Upper lobe of right lung (tissue), 1 donor: ENCODE measurements at regions not wholly inside any gene's neighbourhood (a gene's known extent, or its start where the extent isn't known, plus 50 kb on each side); places are given as distances from the start of the nearest gene placed in this dataset.
A peak's percentile ranks its signal among the peaks of the same experiment; 100 is the strongest.
"Not testable (repeated sequence)": the region's sequence is repeated elsewhere in the genome, so short reads cannot be mapped to it uniquely, and the experiment has no call there.

Experiments used
- ATAC-seq: fragments of 200-7000 bp; cut with Tn5 transposase; one replicate; pipeline ENCODE4 v1.9.1; 2020; ENCODE audit warnings: mild to moderate bottlenecking, moderate library complexity
- DNase-seq: peaks from one replicate; pipeline ENCODE4 v3.0.0-alpha.2; 2020
- H3K27ac ChIP-seq: fragments of 200-600 bp; one replicate; pipeline ENCODE4 v1.8.0; 2022
- H3K27me3 ChIP-seq: fragments of 200-600 bp; one replicate; pipeline ENCODE4 v1.8.0; 2022; ENCODE audit warnings: mild to moderate bottlenecking
- H3K36me3 ChIP-seq: fragments of 200-600 bp; one replicate; pipeline ENCODE4 v1.8.0; 2022
- H3K4me1 ChIP-seq: fragments of 200-600 bp; one replicate; pipeline ENCODE4 v1.8.0; 2022
- H3K4me3 ChIP-seq: fragments of 200-600 bp; one replicate; pipeline ENCODE4 v1.8.0; 2022; ENCODE audit warnings: mild to moderate bottlenecking
- H3K9me3 ChIP-seq: fragments of 200-600 bp; one replicate; pipeline ENCODE4 v1.8.0; 2022
- intact Hi-C: fragments of 100-400 bp; cut with DNase I; formaldehyde crosslinking; loops from one replicate; pipeline ENCODE4 v1.11.0; 2022
- TF ChIP-seq, protein P1 (sequence below): fragments of 200-600 bp; IDR thresholded peaks from one replicate; pipeline ENCODE4 v1.8.0; 2022; ENCODE audit warnings: antibody characterized with exemption
- donor health status: DM: no; HTN: yes; CAD: no; lungs with severe emphysema.

DNA sequence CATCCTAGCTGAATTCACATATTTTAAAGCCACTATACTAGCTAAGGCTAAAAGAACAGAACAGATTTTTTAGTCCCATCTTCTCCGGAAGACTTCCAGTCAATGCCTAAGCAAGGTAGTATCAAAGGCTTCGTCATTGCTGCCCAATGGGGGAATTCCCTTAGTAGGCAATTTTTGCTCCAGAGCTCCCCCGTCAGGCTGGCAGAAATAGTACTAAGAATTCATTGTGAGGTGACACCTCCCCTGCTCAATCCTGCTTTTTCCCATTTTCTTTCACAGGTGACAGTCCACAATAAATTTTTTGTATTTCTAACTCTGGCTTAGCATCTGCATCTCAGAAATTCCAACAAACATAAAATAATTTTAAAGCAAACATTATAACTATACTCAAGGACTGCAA lies 52.8 kb upstream of the SRSF6 start:
- Histone ChIP-seq H3K9me3 (no peaks in the 10 kb centered on the region), H3K36me3 (no peaks in the 10 kb centered on the region), H3K27ac (no peak overlapping the region), H3K27me3 (peaks cover under 1% of the 10 kb centered on the region), H3K4me1 (no peaks in the 10 kb centered on the region), H3K4me3 (no peak overlapping the region)
- intact Hi-C loops: no loop called here
- DNase-seq (no peak), ATAC-seq (peak; percentile 60)
- TF ChIP-seq, protein P1, sequence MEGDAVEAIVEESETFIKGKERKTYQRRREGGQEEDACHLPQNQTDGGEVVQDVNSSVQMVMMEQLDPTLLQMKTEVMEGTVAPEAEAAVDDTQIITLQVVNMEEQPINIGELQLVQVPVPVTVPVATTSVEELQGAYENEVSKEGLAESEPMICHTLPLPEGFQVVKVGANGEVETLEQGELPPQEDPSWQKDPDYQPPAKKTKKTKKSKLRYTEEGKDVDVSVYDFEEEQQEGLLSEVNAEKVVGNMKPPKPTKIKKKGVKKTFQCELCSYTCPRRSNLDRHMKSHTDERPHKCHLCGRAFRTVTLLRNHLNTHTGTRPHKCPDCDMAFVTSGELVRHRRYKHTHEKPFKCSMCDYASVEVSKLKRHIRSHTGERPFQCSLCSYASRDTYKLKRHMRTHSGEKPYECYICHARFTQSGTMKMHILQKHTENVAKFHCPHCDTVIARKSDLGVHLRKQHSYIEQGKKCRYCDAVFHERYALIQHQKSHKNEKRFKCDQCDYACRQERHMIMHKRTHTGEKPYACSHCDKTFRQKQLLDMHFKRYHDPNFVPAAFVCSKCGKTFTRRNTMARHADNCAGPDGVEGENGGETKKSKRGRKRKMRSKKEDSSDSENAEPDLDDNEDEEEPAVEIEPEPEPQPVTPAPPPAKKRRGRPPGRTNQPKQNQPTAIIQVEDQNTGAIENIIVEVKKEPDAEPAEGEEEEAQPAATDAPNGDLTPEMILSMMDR: peak; percentile 31

DNA sequence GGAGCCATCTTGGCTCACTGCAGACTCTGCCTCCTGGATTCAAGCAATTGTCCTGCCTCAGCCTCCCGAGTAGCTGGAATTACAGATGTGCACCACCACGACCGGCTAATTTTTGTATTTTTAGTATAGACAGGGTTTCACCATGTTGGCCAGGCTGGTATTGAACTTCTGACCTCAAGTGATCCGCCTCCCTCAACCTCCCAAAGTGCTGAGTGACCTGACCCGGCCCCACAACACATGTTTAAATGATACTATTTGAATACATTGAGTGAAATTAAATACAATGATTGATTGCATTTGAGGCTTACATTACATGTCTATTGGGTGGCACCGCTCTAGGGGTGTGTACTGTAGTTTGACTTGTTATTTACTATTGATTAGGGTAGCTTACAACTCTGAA lies 56.8 kb upstream of the SRSF6 start:
- H3K27ac ChIP-seq, H3K27me3 ChIP-seq, H3K4me3 ChIP-seq, DNase-seq, H3K36me3 ChIP-seq, ATAC-seq, H3K4me1 ChIP-seq, H3K9me3 ChIP-seq, intact Hi-C loops: not testable (repeated sequence)

DNA sequence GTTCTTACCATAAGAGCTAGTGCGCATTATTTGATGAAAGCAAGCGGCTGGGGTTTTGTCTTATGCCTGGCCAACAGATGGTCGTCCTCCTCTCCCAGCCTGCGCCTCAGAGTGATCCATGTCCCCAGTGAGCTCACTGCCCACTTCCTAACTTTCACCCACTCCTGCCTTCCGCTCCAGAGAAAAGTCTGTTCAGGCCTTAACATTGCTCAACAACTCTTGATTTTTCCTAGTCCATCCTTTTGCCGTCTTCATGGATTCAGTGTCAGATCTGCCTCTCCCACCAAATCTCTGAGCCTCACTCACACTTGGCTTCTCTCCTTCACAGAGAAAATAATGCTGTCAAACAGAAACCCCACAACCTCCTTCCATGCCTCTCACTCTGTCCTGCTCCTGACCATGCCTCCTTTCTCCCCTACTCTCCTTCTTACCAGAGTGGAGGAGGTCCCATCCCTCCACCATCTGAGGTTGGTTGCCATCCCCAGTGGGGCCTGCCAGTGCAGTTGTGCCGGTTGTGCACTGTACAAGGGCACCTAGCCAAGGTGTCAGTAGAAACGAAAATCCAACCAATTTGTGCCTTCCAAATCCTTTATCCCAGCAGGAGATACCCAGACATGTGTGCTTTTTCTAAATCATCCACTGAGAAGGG lies 58.9 kb upstream of the SRSF6 start:
- TF ChIP-seq, protein P1: no peak
- no peaks in the 10 kb centered on the region for H3K4me1 ChIP-seq
- DNase-seq: no peak
- ATAC-seq: no peak
- H3K27ac ChIP-seq: no peak overlapping the region
- no peaks in the 10 kb centered on the region for H3K9me3 ChIP-seq
- H3K4me3 ChIP-seq: no peak overlapping the region
- intact Hi-C loops: no loop called here
- peaks cover 2% of the 10 kb centered on the region for H3K27me3 ChIP-seq
- no peaks in the 10 kb centered on the region for H3K36me3 ChIP-seq

DNA sequence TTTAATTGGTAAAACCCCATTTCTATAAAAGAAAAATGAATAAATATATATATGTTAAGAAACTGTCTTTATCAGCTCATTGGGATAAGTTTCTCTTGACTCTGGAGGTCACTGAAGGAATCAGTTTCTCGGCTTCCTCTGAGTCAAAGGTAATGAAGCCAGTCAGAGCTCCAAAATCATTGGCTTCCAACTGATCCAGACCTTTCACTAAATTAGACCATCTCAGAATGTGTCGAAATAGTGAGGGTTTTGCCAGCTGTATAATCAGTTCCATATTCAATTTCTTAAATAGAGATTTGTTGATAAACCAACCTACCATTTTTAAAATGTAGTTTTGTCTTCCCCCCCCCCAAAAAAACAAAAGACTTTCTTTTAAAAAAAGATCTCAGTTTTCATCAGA lies 60.5 kb upstream of the SRSF6 start:
- Histone ChIP-seq H3K4me1 (no peaks in the 10 kb centered on the region), H3K27ac (no peak overlapping the region), H3K4me3 (no peak overlapping the region), H3K27me3 (peaks cover 9% of the 10 kb centered on the region), H3K36me3 (no peaks in the 10 kb centered on the region), H3K9me3 (no peaks in the 10 kb centered on the region)
- no peak for ATAC-seq
- TF ChIP-seq, protein P1: no peak
- DNase-seq: no peak
- intact Hi-C loops: no loop called here

DNA sequence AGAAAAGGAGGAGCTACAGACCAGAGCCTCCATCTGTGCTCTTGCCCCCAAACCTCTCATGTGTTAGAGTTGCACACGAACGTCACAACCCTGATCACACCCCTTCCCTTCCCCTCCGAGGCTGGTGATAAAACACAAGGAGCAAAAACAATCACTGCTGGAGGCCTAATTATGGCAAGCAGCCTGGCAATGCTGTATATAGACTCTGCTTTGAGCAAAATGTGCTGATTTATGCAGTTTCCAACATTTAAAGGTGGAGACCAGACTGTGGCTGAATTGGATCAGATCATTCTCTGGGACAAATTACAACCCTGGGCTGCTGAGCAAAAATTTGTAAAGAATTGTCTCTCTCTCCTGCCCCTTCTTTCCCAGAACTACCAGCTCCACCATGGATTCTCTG lies 64.6 kb upstream of the SRSF6 start:
- no peaks in the 10 kb centered on the region for H3K9me3 ChIP-seq
- ATAC-seq: no peak
- no peak overlapping the region for H3K27ac ChIP-seq
- intact Hi-C loops: no loop called here
- peaks cover 9% of the 10 kb centered on the region for H3K27me3 ChIP-seq
- no peaks in the 10 kb centered on the region for H3K36me3 ChIP-seq
- no peak for DNase-seq
- H3K4me1 ChIP-seq: no peaks in the 10 kb centered on the region
- H3K4me3 ChIP-seq: no peak overlapping the region
- TF ChIP-seq, protein P1: no peak

DNA sequence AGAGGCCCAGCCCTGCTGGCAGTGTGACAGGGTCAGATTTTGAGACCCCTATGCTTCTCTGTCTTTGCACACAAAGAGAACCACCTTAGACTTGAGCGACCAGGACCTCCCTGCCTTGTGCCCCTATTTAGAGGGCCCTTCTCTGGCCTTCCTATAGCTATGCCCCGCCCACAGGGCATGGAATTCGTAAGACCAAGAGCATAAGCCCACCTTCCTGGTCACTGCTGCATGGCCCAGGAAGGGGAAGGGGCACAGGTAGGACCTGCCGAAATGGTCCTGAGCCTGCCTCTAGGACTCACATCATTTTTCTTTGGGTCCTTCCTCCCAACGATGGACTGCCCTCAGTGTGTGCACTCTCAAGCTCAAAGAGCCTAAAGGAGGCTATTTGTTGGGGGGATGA lies 65.1 kb upstream of the SRSF6 start:
- DNase-seq: no peak
- ATAC-seq: no peak
- H3K4me3 ChIP-seq: no peak overlapping the region
- no peaks in the 10 kb centered on the region for H3K36me3 ChIP-seq
- no peaks in the 10 kb centered on the region for H3K9me3 ChIP-seq
- H3K4me1 ChIP-seq: no peaks in the 10 kb centered on the region
- no peak overlapping the region for H3K27ac ChIP-seq
- TF ChIP-seq, protein P1: no peak
- intact Hi-C loops: no loop called here
- peaks cover 9% of the 10 kb centered on the region for H3K27me3 ChIP-seq
